Mesenchymal stem cell (in vitro differentiated cells and primary cell): ENCODE measurements at regions not wholly inside any gene's neighbourhood (a gene's known extent, or its start where the extent isn't known, plus 50 kb on each side); places are given as distances from the start of the nearest gene placed in this dataset.

Experiments used
- DNase-seq: peaks from one replicate; pipeline ENCODE4 v3.0.0-alpha.2; 2013
- H2AFZ ChIP-seq: one replicate; pipeline ENCODE4 v1.6.1; 2013; ENCODE audit warnings: low read depth, mild to moderate bottlenecking, control low read depth, inconsistent platforms, low read length, moderate library complexity
- H2AK5ac ChIP-seq: 2 replicates; pipeline ENCODE4 v1.6.1; 2013; ENCODE audit warnings: low read length, moderate library complexity, mild to moderate bottlenecking, inconsistent platforms; ENCODE audit not compliant: severe bottlenecking
- H2BK120ac ChIP-seq: one replicate; pipeline ENCODE4 v1.6.1; 2013; ENCODE audit warnings: low read depth, mild to moderate bottlenecking, inconsistent platforms, low read length, moderate library complexity
- H2BK12ac ChIP-seq, 2 experiments: one replicate each; pipeline ENCODE4 v1.6.1; 2013; ENCODE audit warnings: inconsistent platforms in 2 of 2, low read length in 2 of 2, mild to moderate bottlenecking in 2 of 2, moderate library complexity in 2 of 2, control low read depth in 1 of 2
- H2BK15ac ChIP-seq: one replicate; pipeline ENCODE4 v1.6.1; 2013; ENCODE audit warnings: mild to moderate bottlenecking, low read depth, inconsistent platforms; ENCODE audit not compliant: poor library complexity, severe bottlenecking
- H2BK5ac ChIP-seq: 2 replicates; pipeline ENCODE4 v1.6.1; 2013; ENCODE audit warnings: low read depth, mild to moderate bottlenecking, low read length, control low read depth, inconsistent platforms; ENCODE audit not compliant: poor library complexity, severe bottlenecking
- H3K14ac ChIP-seq, 2 experiments: one replicate each; pipeline ENCODE4 v1.6.1; 2013; ENCODE audit warnings: inconsistent platforms in 2 of 2, low read length in 2 of 2, control low read depth in 1 of 2, mild to moderate bottlenecking in 1 of 2, moderate library complexity in 1 of 2
- H3K18ac ChIP-seq, 2 experiments: one replicate each; pipeline ENCODE4 v1.6.1; 2013; ENCODE audit warnings: inconsistent platforms in 2 of 2, low read length in 2 of 2, control low read depth in 1 of 2, low read depth in 1 of 2, mild to moderate bottlenecking in 1 of 2
- H3K23ac ChIP-seq, 2 experiments: one replicate each; pipeline ENCODE4 v1.6.1; 2013; ENCODE audit warnings: inconsistent platforms in 2 of 2, low read length in 2 of 2, mild to moderate bottlenecking in 2 of 2, moderate library complexity in 2 of 2, control low read depth in 1 of 2
- H3K27ac ChIP-seq: 2 replicates; pipeline ENCODE4 v1.5.1; 2013; ENCODE audit warnings: mild to moderate bottlenecking, moderate library complexity, low read length, control low read depth, inconsistent platforms; ENCODE audit not compliant: poor library complexity, severe bottlenecking
- H3K27me3 ChIP-seq, 2 experiments: 2 replicates each; pipeline versions ENCODE4 v1.6.1 to v1.7.0; 2013; ENCODE audit warnings: low read length in 2 of 2, mild to moderate bottlenecking in 2 of 2, moderate library complexity in 2 of 2, control low read depth in 1 of 2, inconsistent platforms in 1 of 2; ENCODE audit not compliant: control insufficient read depth in 1 of 2, insufficient read depth in 1 of 2
- H3K36me3 ChIP-seq, 2 experiments: 2 replicates each; pipeline versions ENCODE4 v1.6.1 to v1.7.0; 2013; ENCODE audit warnings: low read length in 2 of 2, control low read depth in 1 of 2, inconsistent platforms in 1 of 2, low read depth in 1 of 2, mild to moderate bottlenecking in 1 of 2; ENCODE audit not compliant: insufficient read depth in 2 of 2, control insufficient read depth in 1 of 2
- H3K4ac ChIP-seq, 2 experiments: one replicate each; pipeline ENCODE4 v1.6.1; 2013; ENCODE audit warnings: inconsistent platforms in 2 of 2, low read length in 2 of 2, mild to moderate bottlenecking in 2 of 2, moderate library complexity in 2 of 2, control low read depth in 1 of 2, low read depth in 1 of 2
- H3K4me1 ChIP-seq: 2 replicates; pipeline ENCODE4 v1.6.1; 2013; ENCODE audit warnings: low read depth, low read length, control low read depth; ENCODE audit not compliant: control insufficient read depth, insufficient read depth
- H3K4me2 ChIP-seq: 2 replicates; pipeline ENCODE4 v1.6.1; 2013; ENCODE audit warnings: low read length, mild to moderate bottlenecking, inconsistent platforms; ENCODE audit not compliant: poor library complexity, severe bottlenecking
- H3K4me3 ChIP-seq, 2 experiments: 2 replicates each; pipeline versions ENCODE4 v1.5.1 to v1.7.0; 2013; ENCODE audit warnings: low read length in 2 of 2, mild to moderate bottlenecking in 2 of 2, control low read depth in 1 of 2, low read depth in 1 of 2; ENCODE audit not compliant: insufficient read depth in 1 of 2
- H3K79me1 ChIP-seq: replicated peaks from 2 replicates; pipeline ENCODE4 v1.6.1; 2013; ENCODE audit warnings: mild to moderate bottlenecking, control low read depth, low read length, inconsistent platforms; ENCODE audit not compliant: poor library complexity, severe bottlenecking
- H3K9ac ChIP-seq: 2 replicates; pipeline ENCODE4 v1.7.0; 2013; ENCODE audit warnings: mild to moderate bottlenecking, low read length, moderate library complexity
- H3K9me3 ChIP-seq: 2 replicates; pipeline ENCODE4 v1.7.0; 2013; ENCODE audit warnings: mild to moderate bottlenecking, low read length; ENCODE audit not compliant: control insufficient read depth
- H4K8ac ChIP-seq: one replicate; pipeline ENCODE4 v1.6.1; 2013; ENCODE audit warnings: inconsistent platforms, mild to moderate bottlenecking, low read length, moderate library complexity
- H4K91ac ChIP-seq: one replicate; pipeline ENCODE4 v1.6.1; 2013; ENCODE audit warnings: mild to moderate bottlenecking, low read length, inconsistent platforms
- WGBS: methylation state at CpG from one replicate; pipeline ENCODE4 v1.1.7; 2013; ENCODE audit warnings: mixed read lengths; 5-methylcytosine and 5-hydroxymethylcytosine counted together

- Histone ChIP-seq H3K79me1 (no peaks in the 10 kb centered on the region), H3K4me3 (no peak overlapping the region), H3K36me3 (no peaks in the 10 kb centered on the region), H3K23ac (no peak overlapping the region), H3K4ac (no peak overlapping the region), H3K27me3 (peaks cover 6 to 9% of the 10 kb centered on the region in 2 experiments), H2BK120ac (no peak overlapping the region), H2BK12ac (no peak overlapping the region), H2AK5ac (no peak overlapping the region), H2BK5ac (no peak overlapping the region), H2AFZ (no peak overlapping the region), H3K27ac (no peak overlapping the region), H4K8ac (no peak overlapping the region), H2BK15ac (no peak overlapping the region), H3K4me2 (no peak overlapping the region), H3K9ac (no peak overlapping the region), H3K18ac (no peak overlapping the region), H4K91ac (no peak overlapping the region), H3K14ac (no peak overlapping the region), H3K4me1 (no peaks in the 10 kb centered on the region), H3K9me3 (peaks cover 11% of the 10 kb centered on the region)
- WGBS, result 60% methylated on average over 2 of the region's 2 CpGs
- DNase-seq, result peak; percentile 2
Observed at GRCh38 chr15:34691034-34691433, 63.8 kb downstream of the GJD2 start.

- no CpG with 5 or more reads among the region's 2 CpGs for WGBS
Observed at GRCh38 chr15:34688699-34689098, 66.1 kb downstream of the GJD2 start.

GRCh38 chr15:34684351-34684750 is 70.4 kb downstream of the GJD2 start:
- no peak for DNase-seq
- no peak overlapping the region for H2BK120ac ChIP-seq
- H3K18ac ChIP-seq, result no peak overlapping the region
- no peak overlapping the region for H3K4ac ChIP-seq
- no peaks in the 10 kb centered on the region for H3K36me3 ChIP-seq
- H4K91ac ChIP-seq, result no peak overlapping the region
- H3K27me3 ChIP-seq, result peaks cover 0 to 22% of the 10 kb centered on the region in 2 experiments
- no peaks in the 10 kb centered on the region for H3K79me1 ChIP-seq
- 94% methylated on average over 2 of the region's 2 CpGs for WGBS
- H3K23ac ChIP-seq, result no peak overlapping the region
- H2AK5ac ChIP-seq, result no peak overlapping the region
- H3K27ac ChIP-seq, result no peak overlapping the region
- H3K4me2 ChIP-seq, result no peak overlapping the region
- H2BK15ac ChIP-seq, result no peak overlapping the region
- H3K9me3 ChIP-seq, result peaks cover 3% of the 10 kb centered on the region
- no peak overlapping the region for H3K14ac ChIP-seq
- H4K8ac ChIP-seq, result no peak overlapping the region
- no peak overlapping the region for H2AFZ ChIP-seq
- no peak overlapping the region for H3K4me3 ChIP-seq
- no peak overlapping the region for H3K9ac ChIP-seq
- H2BK5ac ChIP-seq, result no peak overlapping the region
- H3K4me1 ChIP-seq, result no peaks in the 10 kb centered on the region
- no peak overlapping the region for H2BK12ac ChIP-seq

More at GRCh38 chr15:34688699-34689098, 66.1 kb downstream of the GJD2 start:
- Histone ChIP-seq H4K8ac (no peak overlapping the region), H4K91ac (no peak overlapping the region), H2BK5ac (no peak overlapping the region), H3K14ac (no peak overlapping the region), H2BK12ac (no peak overlapping the region), H3K79me1 (no peaks in the 10 kb centered on the region), H3K9me3 (peaks cover 11% of the 10 kb centered on the region), H3K23ac (no peak overlapping the region), H3K27me3 (peaks cover 6 to 8% of the 10 kb centered on the region in 2 experiments), H3K4me1 (no peaks in the 10 kb centered on the region), H3K36me3 (no peaks in the 10 kb centered on the region), H2AFZ (no peak overlapping the region), H3K9ac (no peak overlapping the region), H2AK5ac (no peak overlapping the region), H3K18ac (no peak overlapping the region), H3K4ac (no peak overlapping the region), H3K4me3 (no peak overlapping the region), H3K4me2 (no peak overlapping the region), H2BK15ac (no peak overlapping the region), H2BK120ac (no peak overlapping the region), H3K27ac (no peak overlapping the region)
- no peak for DNase-seq

- no peak overlapping the region for H3K23ac ChIP-seq
- H3K79me1 ChIP-seq, result no peaks in the 10 kb centered on the region
- 85% methylated on average over 2 of the region's 5 CpGs for WGBS
- H3K4me2 ChIP-seq, result no peak overlapping the region
- H4K8ac ChIP-seq, result no peak overlapping the region
- no peak overlapping the region for H3K9ac ChIP-seq
- no peak overlapping the region for H2BK120ac ChIP-seq
- H3K27me3 ChIP-seq, result peaks cover 7 to 37% of the 10 kb centered on the region in 2 experiments
- H2BK5ac ChIP-seq, result no peak overlapping the region
- no peak overlapping the region for H3K18ac ChIP-seq
- no peaks in the 10 kb centered on the region for H3K36me3 ChIP-seq
- H3K4me1 ChIP-seq, result no peaks in the 10 kb centered on the region
- no peak for DNase-seq
- no peak overlapping the region for H2AK5ac ChIP-seq
- H2BK15ac ChIP-seq, result no peak overlapping the region
- H3K4ac ChIP-seq, result no peak overlapping the region
- no peak overlapping the region for H3K4me3 ChIP-seq
- H3K27ac ChIP-seq, result no peak overlapping the region
- no peak overlapping the region for H3K14ac ChIP-seq
- no peak overlapping the region for H2BK12ac ChIP-seq
- H3K9me3 ChIP-seq, result no peaks in the 10 kb centered on the region
- H2AFZ ChIP-seq, result no peak overlapping the region
- no peak overlapping the region for H4K91ac ChIP-seq
Observed at GRCh38 chr15:34682674-34683073, 72.1 kb downstream of the GJD2 start.
